Ovary (tissue), 3 donors: ENCODE measurements at regions not wholly inside any gene's neighbourhood (a gene's known extent, or its start where the extent isn't known, plus 50 kb on each side); places are given as distances from the start of the nearest gene placed in this dataset.

ENCODE experiments used
- CTCF ChIP-seq, 3 donors: fragments of 450-650 bp in 2 of 3; fragments of 200-600 bp in 1 of 3; IDR thresholded peaks; one replicate each; pipeline versions ENCODE4 v1.5.1 to v1.8.0; 2016 to 2022; ENCODE audit warnings: antibody characterized with exemption in 3 of 3, mild to moderate bottlenecking in 1 of 3
- EP300 ChIP-seq: sonication (generic); formaldehyde crosslinking; IDR thresholded peaks from one replicate; pipeline ENCODE4 v1.6.1; 2017; ENCODE audit warnings: antibody characterized with exemption
- POLR2A ChIP-seq: fragments of 450-650 bp; IDR thresholded peaks from one replicate; pipeline ENCODE4 v1.6.1; 2017; ENCODE audit warnings: antibody characterized with exemption, mild to moderate bottlenecking, moderate library complexity
- donor health status: DM: no; HTN: no; CAD: no.

GRCh38 chr12:74382983-74383382 lies 154.7 kb upstream of the ATXN7L3B start:
- no peak for TF ChIP-seq CTCF (IDR thresholded peaks at IDR 0.05)
- no peak for TF ChIP-seq POLR2A
- TF ChIP-seq EP300 = no peak
